K562 (cell line): ENCODE measurements at regions not wholly inside any gene's neighbourhood (a gene's known extent, or its start where the extent isn't known, plus 50 kb on each side); places are given as distances from the start of the nearest gene placed in this dataset.

Experiments
- ARID2 ChIP-seq: fragments of 450-650 bp; IDR thresholded peaks from 2 replicates; pipeline ENCODE4 v1.6.1; 2017; ENCODE audit warnings: antibody characterized with exemption, mild to moderate bottlenecking
- CBX2 ChIP-seq: fragments of 200-600 bp; sonication (generic); IDR thresholded peaks from one replicate; pipeline ENCODE4 v1.6.1; 2012; ENCODE audit warnings: mild to moderate bottlenecking, low read length, inconsistent platforms; ENCODE audit not compliant: insufficient read depth, poor library complexity, severe bottlenecking
- CSDE1 ChIP-seq, 2 experiments: fragments of 450-650 bp; IDR thresholded peaks; 2 replicates each; pipeline ENCODE4 v1.6.1; 2016; ENCODE audit warnings: mild to moderate bottlenecking in 1 of 2
- GTF2F1 ChIP-seq: IDR thresholded peaks from 2 replicates; pipeline ENCODE4 v1.6.1; 2011; ENCODE audit warnings: low read depth, low read length, improper control_type of control experiment
- HDAC3 ChIP-seq: fragments of 450-650 bp; IDR thresholded peaks from 2 replicates; pipeline ENCODE4 v1.6.1; 2018; ENCODE audit warnings: borderline replicate concordance, mild to moderate bottlenecking, moderate library complexity; ENCODE audit not compliant: partially characterized antibody
- HDAC6 ChIP-seq: IDR thresholded peaks from 2 replicates; pipeline ENCODE4 v1.6.1; 2012; ENCODE audit warnings: low read depth, mild to moderate bottlenecking, control low read depth, inconsistent platforms, low read length, moderate library complexity
- MEIS2 ChIP-seq: fragments of 450-650 bp; IDR thresholded peaks from 2 replicates; pipeline ENCODE4 v1.6.1; 2014; ENCODE audit warnings: mild to moderate bottlenecking; ENCODE audit not compliant: partially characterized antibody
- SAFB2 ChIP-seq: fragments of 200-400 bp; formaldehyde crosslinking; IDR thresholded peaks from 2 replicates; pipeline ENCODE4 v1.6.1; 2018; ENCODE audit warnings: borderline replicate concordance, low read length, low read depth, moderate library complexity; ENCODE audit not compliant: severe bottlenecking
- ZBTB1 ChIP-seq: sonication (generic); formaldehyde crosslinking; IDR thresholded peaks from 2 replicates; pipeline ENCODE4 v1.8.1; 2023; ENCODE audit warnings: missing genetic modification reagents, low read depth, mild to moderate bottlenecking, borderline replicate concordance
- ZFX ChIP-seq: sonication (generic); formaldehyde crosslinking; IDR thresholded peaks from 2 replicates; pipeline ENCODE4 v1.8.0; 2022; ENCODE audit warnings: mild to moderate bottlenecking, missing genetic modification reagents, moderate library complexity
- TF ChIP-seq, protein P1 (sequence below): fragments of 450-650 bp; IDR thresholded peaks from 2 replicates; pipeline ENCODE4 v1.6.1; 2017; ENCODE audit warnings: antibody characterized with exemption, mild to moderate bottlenecking
- TF ChIP-seq, protein P2 (sequence below): fragments of 450-650 bp; IDR thresholded peaks from 2 replicates; pipeline ENCODE4 v1.6.1; 2018; ENCODE audit warnings: mild to moderate bottlenecking, low read depth; ENCODE audit not compliant: partially characterized antibody
- TF ChIP-seq, protein P3 (sequence below): fragments of 200-800 bp; sonication (Bioruptor generic); IDR thresholded peaks from 2 replicates; pipeline ENCODE4 v1.6.1; 2016; ENCODE audit warnings: missing genetic modification characterization, missing compliant biosample characterization

DNA sequence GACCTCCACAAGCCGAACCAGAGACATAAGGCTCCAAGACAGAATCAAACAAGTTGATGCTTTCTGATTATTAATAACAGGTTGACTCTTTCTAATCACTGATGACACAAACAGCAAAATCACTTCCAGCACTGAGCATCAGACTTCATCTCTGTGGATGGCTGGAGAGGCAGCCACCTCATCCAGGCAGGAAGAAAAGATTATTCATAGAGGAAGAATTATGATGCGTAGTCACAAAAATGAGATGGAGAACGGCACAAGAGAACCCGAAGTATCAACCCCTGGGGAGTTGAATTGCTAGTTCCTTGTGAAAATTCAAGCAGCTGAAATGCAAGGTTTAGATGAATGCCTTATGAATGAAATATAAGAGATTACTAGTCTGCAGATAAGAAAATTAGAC, 49.9 kb upstream of the LMCD1 start (continued):
- TF ChIP-seq GTF2F1: no peak
- TF ChIP-seq, protein P1, sequence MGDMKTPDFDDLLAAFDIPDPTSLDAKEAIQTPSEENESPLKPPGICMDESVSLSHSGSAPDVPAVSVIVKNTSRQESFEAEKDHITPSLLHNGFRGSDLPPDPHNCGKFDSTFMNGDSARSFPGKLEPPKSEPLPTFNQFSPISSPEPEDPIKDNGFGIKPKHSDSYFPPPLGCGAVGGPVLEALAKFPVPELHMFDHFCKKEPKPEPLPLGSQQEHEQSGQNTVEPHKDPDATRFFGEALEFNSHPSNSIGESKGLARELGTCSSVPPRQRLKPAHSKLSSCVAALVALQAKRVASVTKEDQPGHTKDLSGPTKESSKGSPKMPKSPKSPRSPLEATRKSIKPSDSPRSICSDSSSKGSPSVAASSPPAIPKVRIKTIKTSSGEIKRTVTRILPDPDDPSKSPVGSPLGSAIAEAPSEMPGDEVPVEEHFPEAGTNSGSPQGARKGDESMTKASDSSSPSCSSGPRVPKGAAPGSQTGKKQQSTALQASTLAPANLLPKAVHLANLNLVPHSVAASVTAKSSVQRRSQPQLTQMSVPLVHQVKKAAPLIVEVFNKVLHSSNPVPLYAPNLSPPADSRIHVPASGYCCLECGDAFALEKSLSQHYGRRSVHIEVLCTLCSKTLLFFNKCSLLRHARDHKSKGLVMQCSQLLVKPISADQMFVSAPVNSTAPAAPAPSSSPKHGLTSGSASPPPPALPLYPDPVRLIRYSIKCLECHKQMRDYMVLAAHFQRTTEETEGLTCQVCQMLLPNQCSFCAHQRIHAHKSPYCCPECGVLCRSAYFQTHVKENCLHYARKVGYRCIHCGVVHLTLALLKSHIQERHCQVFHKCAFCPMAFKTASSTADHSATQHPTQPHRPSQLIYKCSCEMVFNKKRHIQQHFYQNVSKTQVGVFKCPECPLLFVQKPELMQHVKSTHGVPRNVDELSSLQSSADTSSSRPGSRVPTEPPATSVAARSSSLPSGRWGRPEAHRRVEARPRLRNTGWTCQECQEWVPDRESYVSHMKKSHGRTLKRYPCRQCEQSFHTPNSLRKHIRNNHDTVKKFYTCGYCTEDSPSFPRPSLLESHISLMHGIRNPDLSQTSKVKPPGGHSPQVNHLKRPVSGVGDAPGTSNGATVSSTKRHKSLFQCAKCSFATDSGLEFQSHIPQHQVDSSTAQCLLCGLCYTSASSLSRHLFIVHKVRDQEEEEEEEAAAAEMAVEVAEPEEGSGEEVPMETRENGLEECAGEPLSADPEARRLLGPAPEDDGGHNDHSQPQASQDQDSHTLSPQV: no peak
- TF ChIP-seq HDAC3: no peak
- TF ChIP-seq ARID2: no peak
- no peak for TF ChIP-seq ZBTB1
- TF ChIP-seq MEIS2: no peak
- TF ChIP-seq HDAC6: no peak
- TF ChIP-seq ZFX (CRISPR knock-in tag): no peak
- TF ChIP-seq SAFB2: no peak
- TF ChIP-seq CBX2: no peak
- TF ChIP-seq, protein P2, sequence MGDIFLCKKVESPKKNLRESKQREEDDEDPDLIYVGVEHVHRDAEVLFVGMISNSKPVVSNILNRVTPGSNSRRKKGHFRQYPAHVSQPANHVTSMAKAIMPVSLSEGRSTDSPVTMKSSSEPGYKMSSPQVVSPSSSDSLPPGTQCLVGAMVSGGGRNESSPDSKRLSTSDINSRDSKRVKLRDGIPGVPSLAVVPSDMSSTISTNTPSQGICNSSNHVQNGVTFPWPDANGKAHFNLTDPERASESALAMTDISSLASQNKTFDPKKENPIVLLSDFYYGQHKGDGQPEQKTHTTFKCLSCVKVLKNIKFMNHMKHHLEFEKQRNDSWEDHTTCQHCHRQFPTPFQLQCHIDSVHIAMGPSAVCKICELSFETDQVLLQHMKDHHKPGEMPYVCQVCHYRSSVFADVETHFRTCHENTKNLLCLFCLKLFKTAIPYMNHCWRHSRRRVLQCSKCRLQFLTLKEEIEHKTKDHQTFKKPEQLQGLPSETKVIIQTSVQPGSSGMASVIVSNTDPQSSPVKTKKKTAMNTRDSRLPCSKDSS: no peak
- no peak for TF ChIP-seq CSDE1 (IDR thresholded peaks at IDR 0.05)
- TF ChIP-seq, protein P3, sequence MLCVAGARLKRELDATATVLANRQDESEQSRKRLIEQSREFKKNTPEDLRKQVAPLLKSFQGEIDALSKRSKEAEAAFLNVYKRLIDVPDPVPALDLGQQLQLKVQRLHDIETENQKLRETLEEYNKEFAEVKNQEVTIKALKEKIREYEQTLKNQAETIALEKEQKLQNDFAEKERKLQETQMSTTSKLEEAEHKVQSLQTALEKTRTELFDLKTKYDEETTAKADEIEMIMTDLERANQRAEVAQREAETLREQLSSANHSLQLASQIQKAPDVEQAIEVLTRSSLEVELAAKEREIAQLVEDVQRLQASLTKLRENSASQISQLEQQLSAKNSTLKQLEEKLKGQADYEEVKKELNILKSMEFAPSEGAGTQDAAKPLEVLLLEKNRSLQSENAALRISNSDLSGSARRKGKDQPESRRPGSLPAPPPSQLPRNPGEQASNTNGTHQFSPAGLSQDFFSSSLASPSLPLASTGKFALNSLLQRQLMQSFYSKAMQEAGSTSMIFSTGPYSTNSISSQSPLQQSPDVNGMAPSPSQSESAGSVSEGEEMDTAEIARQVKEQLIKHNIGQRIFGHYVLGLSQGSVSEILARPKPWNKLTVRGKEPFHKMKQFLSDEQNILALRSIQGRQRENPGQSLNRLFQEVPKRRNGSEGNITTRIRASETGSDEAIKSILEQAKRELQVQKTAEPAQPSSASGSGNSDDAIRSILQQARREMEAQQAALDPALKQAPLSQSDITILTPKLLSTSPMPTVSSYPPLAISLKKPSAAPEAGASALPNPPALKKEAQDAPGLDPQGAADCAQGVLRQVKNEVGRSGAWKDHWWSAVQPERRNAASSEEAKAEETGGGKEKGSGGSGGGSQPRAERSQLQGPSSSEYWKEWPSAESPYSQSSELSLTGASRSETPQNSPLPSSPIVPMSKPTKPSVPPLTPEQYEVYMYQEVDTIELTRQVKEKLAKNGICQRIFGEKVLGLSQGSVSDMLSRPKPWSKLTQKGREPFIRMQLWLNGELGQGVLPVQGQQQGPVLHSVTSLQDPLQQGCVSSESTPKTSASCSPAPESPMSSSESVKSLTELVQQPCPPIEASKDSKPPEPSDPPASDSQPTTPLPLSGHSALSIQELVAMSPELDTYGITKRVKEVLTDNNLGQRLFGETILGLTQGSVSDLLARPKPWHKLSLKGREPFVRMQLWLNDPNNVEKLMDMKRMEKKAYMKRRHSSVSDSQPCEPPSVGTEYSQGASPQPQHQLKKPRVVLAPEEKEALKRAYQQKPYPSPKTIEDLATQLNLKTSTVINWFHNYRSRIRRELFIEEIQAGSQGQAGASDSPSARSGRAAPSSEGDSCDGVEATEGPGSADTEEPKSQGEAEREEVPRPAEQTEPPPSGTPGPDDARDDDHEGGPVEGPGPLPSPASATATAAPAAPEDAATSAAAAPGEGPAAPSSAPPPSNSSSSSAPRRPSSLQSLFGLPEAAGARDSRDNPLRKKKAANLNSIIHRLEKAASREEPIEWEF: no peak
